ENCODE measurements at regions not wholly inside any gene's neighbourhood (a gene's known extent, or its start where the extent isn't known, plus 50 kb on each side); places are given as distances from the start of the nearest gene placed in this dataset.

DNA sequence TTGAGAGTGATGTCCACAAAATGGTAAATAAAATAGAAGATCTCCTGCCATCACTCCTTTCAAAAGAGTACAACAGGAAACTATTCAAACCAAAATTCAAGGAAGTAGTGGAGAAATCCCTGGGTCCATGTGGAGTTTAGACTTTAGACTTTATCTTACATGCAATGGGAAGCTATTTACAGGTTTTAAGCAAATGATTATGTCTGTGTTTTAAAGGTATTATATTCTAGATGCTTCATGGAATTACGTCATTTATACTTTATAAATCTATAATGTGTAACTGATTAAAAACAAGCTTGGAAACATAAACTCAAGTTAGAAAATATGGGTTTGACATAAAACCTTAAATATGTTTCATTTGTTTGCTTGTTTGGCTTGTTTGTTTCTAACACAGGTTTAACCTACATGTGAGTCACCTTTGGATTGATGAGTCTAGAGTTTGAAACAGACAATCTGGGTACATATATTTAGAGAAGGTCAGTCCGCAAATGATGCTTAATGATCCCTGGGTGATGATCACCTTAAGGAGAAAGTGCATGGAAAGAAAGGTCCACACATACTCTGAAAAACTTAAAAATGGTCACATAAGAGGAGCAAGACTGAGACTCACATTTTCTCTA lies 519.6 kb upstream of the AGA start:
- TF ChIP-seq, protein P1, sequence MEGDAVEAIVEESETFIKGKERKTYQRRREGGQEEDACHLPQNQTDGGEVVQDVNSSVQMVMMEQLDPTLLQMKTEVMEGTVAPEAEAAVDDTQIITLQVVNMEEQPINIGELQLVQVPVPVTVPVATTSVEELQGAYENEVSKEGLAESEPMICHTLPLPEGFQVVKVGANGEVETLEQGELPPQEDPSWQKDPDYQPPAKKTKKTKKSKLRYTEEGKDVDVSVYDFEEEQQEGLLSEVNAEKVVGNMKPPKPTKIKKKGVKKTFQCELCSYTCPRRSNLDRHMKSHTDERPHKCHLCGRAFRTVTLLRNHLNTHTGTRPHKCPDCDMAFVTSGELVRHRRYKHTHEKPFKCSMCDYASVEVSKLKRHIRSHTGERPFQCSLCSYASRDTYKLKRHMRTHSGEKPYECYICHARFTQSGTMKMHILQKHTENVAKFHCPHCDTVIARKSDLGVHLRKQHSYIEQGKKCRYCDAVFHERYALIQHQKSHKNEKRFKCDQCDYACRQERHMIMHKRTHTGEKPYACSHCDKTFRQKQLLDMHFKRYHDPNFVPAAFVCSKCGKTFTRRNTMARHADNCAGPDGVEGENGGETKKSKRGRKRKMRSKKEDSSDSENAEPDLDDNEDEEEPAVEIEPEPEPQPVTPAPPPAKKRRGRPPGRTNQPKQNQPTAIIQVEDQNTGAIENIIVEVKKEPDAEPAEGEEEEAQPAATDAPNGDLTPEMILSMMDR (IDR thresholded peaks at IDR 0.05; ENCODE audit: insufficient read depth in 1 of 2, low read depth in 1 of 2, low read length in 1 of 2, severe bottlenecking in 1 of 2, unreplicated experiment in 1 of 2): no peak
- no peaks in the 10 kb centered on the region for H3K36me3 Mint-ChIP-seq (ENCODE audit: insufficient read depth, unreplicated experiment)
- no peak overlapping the region for H3K4me3 Mint-ChIP-seq (ENCODE audit: unreplicated experiment)
- Histone ChIP-seq H3K36me3 (ENCODE audit: control insufficient read depth, insufficient read depth, low read length) (no peaks in the 10 kb centered on the region), H3K4me1 (no peaks in the 10 kb centered on the region), H3K4me3 (ENCODE audit: low read depth, low read length) (no peak overlapping the region), H3K27me3 (replicated peaks; ENCODE audit: control insufficient read depth, insufficient read depth, low read length) (no peaks in the 10 kb centered on the region), H3K9me3 (no peaks in the 10 kb centered on the region)
- intact Hi-C loops (cut with micrococcal nuclease; ENCODE audit: unreplicated experiment): no loop called here
- no TSS peak for BruUV-seq (replicated peaks)
- H3K27ac Mint-ChIP-seq (ENCODE audit: unreplicated experiment): no peak overlapping the region
- no peak for DNase-seq
- POLR2A ChIA-PET: no interaction called here
- no peaks in the 10 kb centered on the region for H3K27me3 Mint-ChIP-seq (ENCODE audit: insufficient read depth, unreplicated experiment)
- CTCF ChIA-PET: no interaction called here
- no peaks in the 10 kb centered on the region for H3K4me1 Mint-ChIP-seq (ENCODE audit: low read depth, unreplicated experiment)
- no peaks in the 10 kb centered on the region for H3K9me3 Mint-ChIP-seq (ENCODE audit: unreplicated experiment)

DNA sequence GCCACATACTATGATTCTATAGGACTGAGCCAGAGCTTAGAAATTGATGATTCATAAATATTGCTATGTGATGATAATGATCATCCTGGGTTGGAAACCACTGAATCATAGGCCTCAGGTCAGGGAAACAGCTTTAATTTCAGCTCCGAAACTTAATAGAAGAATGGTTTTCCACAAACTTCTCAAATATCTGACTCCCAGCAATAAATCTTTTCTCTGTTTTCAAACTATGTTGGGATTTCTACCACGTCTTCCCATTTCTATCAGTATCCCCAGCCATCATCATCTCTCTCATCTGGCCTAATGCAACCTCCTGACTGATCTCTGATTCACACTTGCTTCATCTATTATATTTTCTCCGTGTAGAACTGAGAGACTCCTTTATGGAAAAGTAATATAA lies 521.8 kb upstream of the AGA start:
- TF ChIP-seq, protein P1 (IDR thresholded peaks at IDR 0.05; ENCODE audit: insufficient read depth in 1 of 2, low read depth in 1 of 2, low read length in 1 of 2, severe bottlenecking in 1 of 2, unreplicated experiment in 1 of 2): no peak
- Mint-ChIP-seq H3K27me3 (ENCODE audit: insufficient read depth, unreplicated experiment) (no peaks in the 10 kb centered on the region), H3K27ac (ENCODE audit: unreplicated experiment) (no peak overlapping the region), H3K36me3 (ENCODE audit: insufficient read depth, unreplicated experiment) (no peaks in the 10 kb centered on the region), H3K9me3 (ENCODE audit: unreplicated experiment) (no peaks in the 10 kb centered on the region), H3K4me3 (ENCODE audit: unreplicated experiment) (no peak overlapping the region), H3K4me1 (ENCODE audit: low read depth, unreplicated experiment) (no peaks in the 10 kb centered on the region)
- no peaks in the 10 kb centered on the region for H3K4me1 ChIP-seq
- ChIA-PET POLR2A (no interaction called here), CTCF (no interaction called here)
- BruUV-seq (replicated peaks): no TSS peak
- no peaks in the 10 kb centered on the region for H3K9me3 ChIP-seq
- intact Hi-C loops (cut with micrococcal nuclease; ENCODE audit: unreplicated experiment): no loop called here
- no peaks in the 10 kb centered on the region for H3K36me3 ChIP-seq (ENCODE audit: control insufficient read depth, insufficient read depth, low read length)
- no peaks in the 10 kb centered on the region for H3K27me3 ChIP-seq (replicated peaks; ENCODE audit: control insufficient read depth, insufficient read depth, low read length)
- DNase-seq: no peak
- no peak overlapping the region for H3K4me3 ChIP-seq (ENCODE audit: low read depth, low read length)

DNA sequence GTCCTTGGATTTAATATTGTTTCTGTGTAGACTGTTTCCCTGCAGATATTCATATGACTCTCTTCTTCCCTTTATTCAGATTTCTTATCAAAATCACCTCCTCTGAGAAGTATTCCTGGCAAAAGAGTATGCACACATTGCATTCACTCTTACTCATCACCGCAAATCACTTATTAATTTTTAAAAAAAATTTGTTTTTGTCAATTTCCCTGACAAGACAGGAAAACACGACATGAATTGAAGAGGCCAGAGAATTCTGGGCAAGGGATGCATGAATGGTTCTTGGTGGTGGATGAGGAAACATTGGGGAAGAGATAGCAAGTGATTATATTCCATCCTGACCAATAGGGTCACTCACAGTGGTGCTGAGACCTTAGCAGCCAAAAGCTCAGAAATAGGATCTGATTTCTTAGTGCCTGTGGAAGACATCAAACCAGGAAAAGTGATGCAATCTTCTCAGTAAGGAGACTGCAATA lies 522.5 kb upstream of the AGA start:
- CTCF ChIA-PET: no interaction called here
- TF ChIP-seq, protein P1 (IDR thresholded peaks at IDR 0.05; ENCODE audit: insufficient read depth in 1 of 2, low read depth in 1 of 2, low read length in 1 of 2, severe bottlenecking in 1 of 2, unreplicated experiment in 1 of 2): no peak
- H3K36me3 Mint-ChIP-seq (ENCODE audit: insufficient read depth, unreplicated experiment): no peaks in the 10 kb centered on the region
- POLR2A ChIA-PET: no interaction called here
- Histone ChIP-seq H3K27me3 (replicated peaks; ENCODE audit: control insufficient read depth, insufficient read depth, low read length) (no peaks in the 10 kb centered on the region), H3K4me3 (ENCODE audit: low read depth, low read length) (no peak overlapping the region), H3K4me1 (no peaks in the 10 kb centered on the region), H3K36me3 (ENCODE audit: control insufficient read depth, insufficient read depth, low read length) (no peaks in the 10 kb centered on the region), H3K9me3 (no peaks in the 10 kb centered on the region)
- DNase-seq: no peak
- intact Hi-C loops (cut with micrococcal nuclease; ENCODE audit: unreplicated experiment): no loop called here
- H3K4me1 Mint-ChIP-seq (ENCODE audit: low read depth, unreplicated experiment): no peaks in the 10 kb centered on the region
- H3K27ac Mint-ChIP-seq (ENCODE audit: unreplicated experiment): no peak overlapping the region
- H3K9me3 Mint-ChIP-seq (ENCODE audit: unreplicated experiment): no peaks in the 10 kb centered on the region
- H3K27me3 Mint-ChIP-seq (ENCODE audit: insufficient read depth, unreplicated experiment): no peaks in the 10 kb centered on the region
- H3K4me3 Mint-ChIP-seq (ENCODE audit: unreplicated experiment): no peak overlapping the region
- BruUV-seq (replicated peaks): no TSS peak

All from Caco-2 (cell line).